HG02610 (cell line): ENCODE measurements at regions not wholly inside any gene's neighbourhood (a gene's known extent, or its start where the extent isn't known, plus 50 kb on each side); places are given as distances from the start of the nearest gene placed in this dataset.

Experiments used
- ATAC-seq: cut with Tn5 transposase; IDR thresholded peaks from one replicate; pipeline ENCODE4 v1.9.1; 2021; ENCODE audit warnings: mild to moderate bottlenecking, moderate library complexity; ENCODE audit not compliant: unreplicated experiment

GRCh38 chr14:101024686-101025085 lies 121.2 kb upstream of the RTL1 start:
- ATAC-seq, result no peak

DNA sequence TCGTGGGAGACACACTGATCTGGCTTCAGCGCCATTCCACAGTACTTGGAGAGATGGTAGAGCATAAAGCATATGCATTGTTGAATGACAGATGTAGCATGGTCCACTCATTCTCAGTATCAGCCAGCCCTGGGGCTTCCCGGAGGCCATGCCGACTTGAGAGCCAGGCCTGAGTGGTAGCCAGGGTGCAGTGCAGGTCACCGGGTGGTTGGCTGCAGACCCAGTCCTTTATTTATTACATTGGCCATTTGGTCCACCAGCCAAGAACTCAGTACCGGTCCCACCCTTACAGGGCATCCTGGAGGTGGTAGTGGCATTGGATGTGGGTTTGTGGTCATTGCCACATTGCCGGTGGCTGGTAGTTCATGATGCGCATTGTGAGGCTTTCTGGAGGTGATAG lies 121.6 kb upstream of the RTL1 start:
- no peak for ATAC-seq

DNA sequence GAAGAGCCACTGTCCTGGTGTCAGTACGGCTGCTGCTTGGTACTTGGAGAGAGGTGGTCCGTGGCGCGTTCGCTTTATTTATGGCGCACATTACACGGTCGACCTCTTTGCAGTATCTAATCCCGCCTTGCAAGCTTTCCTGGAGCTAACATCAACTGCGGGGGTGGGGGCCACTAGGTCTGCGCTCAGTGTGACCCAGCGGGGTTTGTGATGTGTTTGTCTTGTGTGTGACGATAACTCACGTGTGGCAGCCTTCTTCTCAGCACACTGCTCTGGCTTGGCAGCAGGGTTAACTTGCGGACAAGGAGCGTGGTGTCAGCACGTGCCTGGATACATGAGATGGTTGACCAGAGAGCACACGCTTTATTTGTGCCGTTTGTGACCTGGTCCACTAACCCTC lies 122.2 kb upstream of the RTL1 start:
- ATAC-seq, result no peak

GRCh38 chr14:101026341-101026740 lies 122.8 kb upstream of the RTL1 start:
- no peak for ATAC-seq

- ATAC-seq, result no peak
Measured at GRCh38 chr14:101027291-101027690, 123.8 kb upstream of the RTL1 start.

DNA sequence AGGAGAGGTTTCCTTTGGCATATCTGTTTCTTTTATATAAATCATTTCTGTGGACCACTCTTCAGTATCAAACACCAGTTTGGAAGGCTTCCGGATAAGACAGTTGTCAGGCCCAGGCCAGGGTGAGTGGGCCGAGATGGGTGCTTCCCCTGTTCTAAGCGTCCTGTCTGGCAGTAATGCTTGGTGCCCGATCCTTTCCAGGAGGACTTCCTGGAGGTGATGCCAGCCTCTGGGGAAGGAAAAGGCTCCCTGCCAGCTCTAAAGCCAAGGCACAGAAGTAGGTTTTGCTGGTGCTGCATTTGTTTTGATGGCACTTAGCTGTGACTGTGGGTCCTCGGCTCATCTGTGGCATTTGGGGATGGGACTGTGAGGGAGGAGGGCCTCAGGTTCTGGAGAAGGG lies 124.4 kb upstream of the RTL1 start:
- ATAC-seq, result no peak

DNA sequence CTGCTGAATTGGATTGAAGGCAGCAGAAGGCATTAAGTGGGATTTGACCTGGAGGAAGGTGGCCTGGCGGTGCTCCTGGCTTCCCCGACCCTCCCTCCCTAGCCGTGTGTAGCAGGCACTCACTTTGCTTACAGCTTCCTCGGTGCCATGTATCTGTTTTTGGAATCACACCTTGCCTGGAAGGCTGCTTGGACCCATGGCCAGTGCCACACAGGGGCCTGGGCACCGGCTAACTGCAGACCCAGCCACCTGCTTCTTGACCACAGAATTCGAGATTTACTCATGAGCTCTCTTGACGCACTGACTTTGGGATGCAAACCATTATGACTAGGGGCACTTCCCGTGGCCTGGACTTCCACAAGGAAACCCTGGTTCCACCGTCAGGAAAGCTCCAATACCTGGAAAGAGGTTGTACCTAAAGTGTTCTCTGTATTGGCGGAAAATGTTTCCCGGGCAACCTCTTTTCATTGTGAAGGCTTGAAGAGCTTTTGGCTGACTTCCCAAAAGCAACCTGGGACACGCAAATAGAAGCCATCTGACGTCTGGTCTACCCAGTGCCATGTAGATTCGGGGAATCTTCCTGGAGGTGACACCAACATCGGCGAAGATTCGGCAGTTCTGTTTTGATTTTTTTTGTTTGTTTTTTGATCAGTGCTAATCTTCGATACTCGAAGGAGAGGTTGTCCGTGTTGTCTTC lies 125.6 kb upstream of the RTL1 start:
- no peak for ATAC-seq

DNA sequence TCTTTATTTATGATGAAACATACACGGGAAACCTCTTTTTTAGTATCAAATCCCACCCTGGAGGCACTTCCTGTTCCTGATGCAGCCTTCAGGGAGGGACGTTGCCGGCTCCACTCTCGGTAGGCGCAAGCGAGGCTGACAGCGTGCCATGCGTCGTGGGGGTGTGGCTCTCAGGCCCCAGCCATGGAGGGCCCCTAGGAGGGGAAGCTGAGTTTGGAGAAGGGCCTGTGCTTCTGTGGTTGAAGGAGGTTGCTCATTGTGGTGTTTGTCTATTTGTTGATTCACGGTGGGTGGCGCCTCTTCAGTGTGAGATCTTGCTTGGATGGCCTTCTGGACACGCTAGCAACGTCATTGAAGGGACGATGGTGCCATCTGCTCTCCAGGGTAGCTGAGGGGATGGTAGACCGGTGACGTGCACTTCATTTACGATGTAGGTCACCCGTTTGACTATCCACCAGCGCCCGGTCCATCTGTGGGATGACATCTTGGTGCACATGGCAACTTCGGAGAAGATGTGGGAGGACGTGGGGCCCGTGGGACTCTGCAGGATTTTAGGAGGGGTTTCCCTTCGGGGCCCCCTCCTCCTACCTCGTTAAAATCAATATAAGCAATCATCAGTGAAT lies 126.3 kb upstream of the RTL1 start:
- no peak for ATAC-seq

GRCh38 chr14:101030586-101030985 lies 127.1 kb upstream of the RTL1 start:
- no peak for ATAC-seq

GRCh38 chr14:101031186-101031585 lies 127.7 kb upstream of the RTL1 start:
- no peak for ATAC-seq

DNA sequence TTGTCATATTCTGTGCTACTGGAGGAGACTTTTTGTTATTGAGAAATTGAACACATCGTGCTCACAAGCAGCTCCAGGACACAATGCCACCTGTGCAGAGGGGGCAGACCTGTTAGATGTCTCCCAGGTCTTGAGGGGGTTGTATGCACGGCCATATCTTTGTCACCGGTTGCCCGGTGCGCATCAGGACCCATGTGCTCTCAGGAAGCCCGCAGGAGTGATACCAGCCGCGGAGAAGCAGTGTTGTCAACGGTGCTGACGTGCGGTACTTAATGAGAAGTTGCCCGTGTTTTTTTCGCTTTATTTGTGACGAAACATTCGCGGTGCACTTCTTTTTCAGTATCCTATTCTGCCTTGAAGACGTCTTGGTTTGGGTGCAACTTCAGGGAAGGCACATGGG lies 128.2 kb upstream of the RTL1 start:
- no peak for ATAC-seq

DNA sequence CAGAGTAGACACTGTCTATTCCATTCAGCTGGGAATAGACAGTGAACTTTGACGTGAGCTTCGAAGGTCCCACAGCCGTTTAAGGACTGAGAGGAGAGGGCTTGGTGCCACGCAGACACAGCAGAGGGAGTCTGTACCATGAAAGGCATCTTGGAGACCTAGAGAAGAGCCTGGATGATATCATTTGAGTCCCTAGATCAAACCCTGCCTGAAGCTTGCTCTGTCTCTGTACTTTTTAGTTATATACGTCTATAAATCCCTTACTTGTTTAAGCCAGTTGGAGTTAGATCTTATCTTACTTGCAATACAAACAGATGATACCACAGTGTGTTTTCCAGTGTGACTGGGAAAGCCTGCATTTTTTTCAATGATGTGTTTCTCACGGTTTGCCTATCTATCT lies 128.9 kb upstream of the RTL1 start:
- ATAC-seq, result no peak

GRCh38 chr14:101033006-101033405 lies 129.5 kb upstream of the RTL1 start:
- ATAC-seq, result no peak

DNA sequence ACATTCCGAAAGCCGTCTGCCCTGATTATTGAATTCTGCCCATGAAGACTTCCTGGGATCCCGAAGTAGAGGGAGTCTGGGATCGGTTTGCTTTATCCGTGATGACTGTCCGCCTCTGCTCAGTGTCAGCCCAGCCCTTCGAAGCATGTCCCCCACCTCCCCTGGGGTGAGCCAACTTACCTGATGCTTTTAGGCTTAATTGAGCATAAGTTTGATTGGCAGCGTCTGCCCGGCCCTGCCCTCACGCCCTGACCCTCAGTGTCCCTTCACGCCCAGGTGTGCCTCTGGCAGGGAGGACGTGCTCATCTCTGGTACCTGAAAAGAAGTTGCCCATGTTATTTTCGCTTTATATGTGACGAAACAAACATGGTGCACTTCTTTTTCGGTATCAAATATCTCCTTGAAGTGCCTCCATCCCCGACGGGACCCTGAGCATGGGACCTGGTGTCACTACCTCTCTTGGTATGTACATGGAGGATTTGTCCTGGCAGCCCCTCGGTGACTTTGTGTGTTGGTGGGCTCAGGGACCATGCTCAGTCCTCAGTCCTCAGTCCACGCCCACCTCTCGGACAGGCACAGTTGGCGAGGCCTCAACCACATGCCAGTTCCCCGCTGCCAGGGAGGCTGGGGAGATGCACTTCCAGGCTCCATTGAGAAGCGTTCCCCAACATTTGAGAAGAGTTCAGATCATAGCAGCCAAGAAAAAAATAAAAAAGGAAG lies 130.1 kb upstream of the RTL1 start:
- no peak for ATAC-seq

GRCh38 chr14:101034986-101035385 lies 131.5 kb upstream of the RTL1 start:
- no peak for ATAC-seq

- ATAC-seq, result no peak
Measured at GRCh38 chr14:101035466-101036225, 132.1 kb upstream of the RTL1 start.

- no peak for ATAC-seq
Measured at GRCh38 chr14:101037021-101037817, 133.7 kb upstream of the RTL1 start.

DNA sequence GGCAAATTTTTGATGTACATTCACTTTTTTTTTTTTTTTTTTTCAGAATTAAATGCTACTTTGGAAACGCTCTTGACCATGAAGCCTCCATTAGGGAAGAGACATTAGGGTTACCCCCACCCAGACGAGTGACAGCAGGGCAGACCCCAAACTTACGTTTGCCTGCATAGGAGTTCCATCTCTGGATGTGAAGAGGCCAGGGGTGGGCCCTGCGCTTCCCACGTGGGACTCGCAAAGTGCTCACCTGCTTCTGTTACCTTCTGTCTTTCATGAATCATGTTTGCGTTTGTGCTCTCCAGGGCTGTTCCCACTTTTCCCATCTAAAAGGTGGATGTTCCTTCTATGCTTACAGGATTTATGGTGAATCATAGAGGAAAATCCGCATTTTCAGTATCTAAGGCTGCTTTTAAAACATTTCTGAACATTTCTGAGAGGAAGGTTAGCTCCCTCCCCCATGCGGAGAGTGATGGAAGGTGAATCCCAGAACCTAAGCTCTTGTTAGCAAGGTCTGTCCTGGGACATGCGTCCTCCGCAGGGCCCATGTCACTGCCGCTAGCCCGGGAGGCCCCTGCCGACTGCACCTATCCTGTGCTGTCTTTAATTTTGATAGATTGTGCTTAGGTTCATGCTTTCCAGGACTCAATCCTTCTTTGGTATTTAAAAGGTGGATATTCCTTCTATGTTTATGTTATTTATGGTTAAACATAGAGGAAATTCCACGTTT lies 135.7 kb upstream of the RTL1 start:
- no peak for ATAC-seq

DNA sequence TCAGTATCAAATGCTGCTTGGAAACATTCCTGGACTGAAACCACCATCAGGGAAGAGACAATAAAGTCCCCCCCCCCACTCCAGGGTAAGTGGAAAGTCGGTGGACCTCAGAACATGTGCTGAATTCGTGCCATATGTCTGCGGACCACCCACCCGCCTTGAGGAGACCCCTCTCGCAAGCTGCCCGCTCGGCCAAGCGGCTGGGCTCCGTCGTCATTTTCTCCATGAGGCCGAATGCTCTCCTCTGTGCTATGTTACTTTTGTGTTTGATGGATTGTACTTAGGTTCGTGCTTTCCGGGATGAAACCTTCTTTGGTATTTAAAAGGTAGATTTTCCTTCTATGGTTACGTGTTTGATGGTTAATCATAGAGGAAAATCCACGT lies 136.2 kb upstream of the RTL1 start:
- no peak for ATAC-seq
